Stimulated activated CD8-positive, alpha-beta memory T cell treated with anti-CD3 and anti-CD28 coated beads, Interleukin-12 subunit alpha, Interleukin-12 subunit beta, amount 100 ng/mL, for 24 hours (primary cell): ENCODE measurements at regions not wholly inside any gene's neighbourhood (a gene's known extent, or its start where the extent isn't known, plus 50 kb on each side); places are given as distances from the start of the nearest gene placed in this dataset.
"Not testable (repeated sequence)": the region's sequence is repeated elsewhere in the genome, so short reads cannot be mapped to it uniquely, and the experiment has no call there.

ENCODE experiments used
- DNase-seq: peaks from one replicate; pipeline ENCODE4 v3.0.0-alpha.2; 2020; ENCODE audit errors: extremely low read depth

DNA sequence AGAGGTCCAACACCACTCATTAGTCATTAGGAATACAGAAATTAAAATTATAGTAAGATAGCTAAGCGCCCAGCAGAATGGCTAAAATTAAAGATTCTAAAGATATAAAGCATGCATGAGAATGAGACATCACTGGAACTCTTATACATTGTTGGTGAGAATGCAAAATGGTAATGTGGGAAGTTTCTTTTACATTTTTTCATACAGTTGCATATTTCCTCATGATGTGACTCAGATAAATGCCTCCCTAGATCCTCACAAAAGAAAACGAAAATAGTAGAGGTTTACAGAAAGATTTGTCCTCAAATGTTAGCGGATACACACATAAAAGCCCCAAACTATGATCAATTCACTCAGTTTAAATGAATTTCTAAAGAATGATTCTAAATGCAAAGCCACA, 633.7 kb upstream of the GJE1 start:
- DNase-seq, result no peak

DNA sequence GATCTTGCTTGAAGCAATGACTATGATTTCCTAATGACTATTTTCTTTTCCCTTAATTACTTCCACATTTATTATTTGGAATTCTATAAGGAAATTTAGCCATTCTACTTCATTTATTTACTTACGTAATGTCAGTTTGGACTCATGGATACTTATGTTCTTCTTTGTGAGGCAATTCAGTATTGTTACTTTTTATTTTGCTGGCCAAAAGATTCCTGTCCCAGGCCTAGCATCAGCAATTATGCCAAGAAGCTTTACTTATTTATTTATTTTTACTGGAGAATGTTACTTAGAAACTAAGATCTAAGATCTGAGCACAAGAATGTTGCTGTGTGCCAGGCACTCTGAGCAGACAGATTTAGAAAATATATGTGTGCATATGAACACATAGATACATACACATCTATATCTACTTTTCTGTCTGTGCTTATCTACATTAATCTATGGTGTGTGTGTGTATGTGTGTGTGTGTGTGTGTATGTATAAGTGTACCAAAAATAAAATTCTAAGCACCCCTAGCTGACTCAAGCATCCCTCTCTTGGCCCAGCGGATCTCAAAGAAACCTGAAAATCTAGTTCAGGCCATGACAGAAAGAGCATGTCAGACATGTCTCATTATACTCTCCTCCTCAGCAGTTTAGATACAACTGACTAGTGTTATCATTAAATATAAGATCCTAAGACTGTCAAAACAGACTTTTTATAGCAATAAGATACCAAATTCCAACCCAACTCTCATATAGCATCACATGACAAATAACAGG, 640.0 kb upstream of the GJE1 start:
- DNase-seq, result no peak

DNA sequence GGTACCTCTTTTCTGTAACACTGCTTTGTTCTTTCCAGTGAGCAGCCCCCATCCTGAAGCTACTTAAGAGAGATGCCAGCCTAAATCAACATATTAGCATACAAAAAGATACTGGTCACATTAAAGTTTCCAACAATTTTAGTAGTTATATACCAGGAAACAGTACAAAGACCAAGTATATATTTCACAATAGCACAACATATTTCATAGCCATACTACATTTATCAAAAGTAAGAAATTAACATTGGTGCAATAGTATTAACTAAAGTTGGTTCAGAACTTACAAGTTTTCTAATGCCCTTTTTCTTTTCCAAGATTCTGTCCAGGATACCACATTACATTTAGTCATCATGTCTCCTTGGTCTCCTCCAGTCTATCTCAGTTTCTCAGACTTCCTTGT, 641.0 kb upstream of the GJE1 start:
- DNase-seq, result no peak

DNA sequence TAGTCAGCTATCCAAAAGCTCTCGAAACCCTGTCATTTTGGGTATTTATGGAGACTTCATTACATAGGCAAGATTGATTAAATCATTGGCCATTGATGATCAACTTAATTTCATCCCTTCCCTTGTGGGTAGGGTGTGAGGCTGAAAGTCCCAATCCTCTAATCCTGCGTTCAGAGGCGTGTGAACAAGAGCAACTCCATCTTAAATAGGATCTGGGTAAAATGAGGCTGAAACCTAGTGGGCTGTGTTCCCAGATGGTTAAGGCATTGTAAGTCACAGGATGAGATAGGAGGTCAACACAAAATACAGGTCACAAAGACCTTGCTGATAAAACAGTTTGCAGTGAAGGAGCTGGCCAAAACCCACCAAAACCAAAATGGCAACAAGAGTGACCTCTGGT, 641.7 kb upstream of the GJE1 start:
- DNase-seq, result no peak

DNA sequence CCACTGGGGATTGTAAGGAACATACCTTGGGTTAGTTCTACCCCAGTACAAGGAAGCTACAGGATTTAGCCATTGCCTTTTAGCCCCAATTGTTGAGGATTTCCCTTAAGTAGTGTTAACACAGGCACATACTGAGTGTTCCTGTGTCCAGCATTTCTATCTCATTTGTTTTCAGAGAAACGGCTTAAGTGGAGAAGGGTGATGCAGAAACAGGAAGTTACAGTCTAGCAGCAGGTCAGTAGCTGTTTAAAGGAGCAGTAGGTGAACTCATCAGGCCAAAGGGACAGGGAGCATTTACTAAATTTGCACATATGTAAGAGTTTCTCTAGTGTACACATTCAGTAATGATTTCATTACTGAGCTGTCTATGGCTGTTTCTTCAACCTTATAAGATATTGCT, 644.2 kb upstream of the GJE1 start:
- no peak for DNase-seq

DNA sequence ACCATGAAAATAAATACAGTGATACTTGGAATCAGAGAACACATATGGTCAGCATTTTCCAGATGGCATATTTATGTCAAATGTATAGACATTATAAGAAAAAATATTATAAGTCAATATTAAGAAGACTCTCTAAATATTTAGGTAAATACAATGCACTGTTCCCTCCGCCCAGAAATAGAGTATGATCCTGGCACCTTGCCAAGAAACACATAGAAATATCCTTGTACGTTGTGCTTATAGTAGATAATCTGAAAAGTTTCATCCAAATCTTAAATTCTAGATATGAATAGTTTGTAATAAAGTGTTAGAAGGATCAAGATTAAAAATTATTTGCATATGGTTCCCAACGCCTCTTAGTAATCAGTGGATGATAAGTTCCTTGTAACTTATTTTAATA, 645.8 kb upstream of the GJE1 start:
- DNase-seq, result no peak

DNA sequence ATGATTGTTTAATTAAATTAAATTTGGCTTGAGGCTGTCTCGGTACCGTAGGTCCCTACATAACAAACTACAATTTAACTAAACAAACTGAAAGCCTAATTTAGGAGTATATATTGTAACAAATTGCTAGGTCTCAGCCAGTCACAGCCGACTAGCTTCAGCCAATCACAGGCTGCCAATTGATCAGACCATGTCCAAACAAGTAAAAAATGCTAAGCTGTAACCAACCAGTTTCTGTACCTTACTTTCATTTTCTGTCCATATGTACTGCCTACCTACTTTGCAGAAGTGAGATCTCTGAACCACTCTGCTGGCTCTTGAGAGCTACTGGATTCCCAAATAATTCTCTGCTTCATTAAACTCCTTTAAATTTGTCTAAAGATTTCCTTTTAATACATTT, 648.0 kb upstream of the GJE1 start:
- DNase-seq, result no peak

DNA sequence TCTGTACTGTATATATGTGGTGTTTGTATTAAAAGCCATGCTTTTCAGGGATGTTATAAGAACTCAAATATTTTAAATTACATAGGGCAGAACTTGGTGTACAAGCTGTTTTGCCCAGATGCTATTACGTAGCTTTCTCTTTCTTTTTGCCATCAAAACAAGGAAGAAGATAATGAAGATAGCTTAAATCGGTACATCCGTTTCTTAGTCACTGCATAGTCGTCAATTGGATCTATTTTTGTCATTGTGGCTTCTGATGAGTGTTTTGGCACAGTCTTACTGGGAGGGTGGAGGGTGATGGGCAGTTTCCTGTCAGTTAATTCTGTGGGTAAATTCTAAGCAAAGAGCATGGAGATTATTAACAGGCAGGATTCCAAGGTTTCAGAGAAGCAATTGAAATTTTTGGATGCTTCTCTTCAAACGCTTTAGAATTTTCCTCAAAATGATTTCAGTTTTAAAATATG, 649.1 kb upstream of the GJE1 start:
- DNase-seq, result peak; percentile 14

DNA sequence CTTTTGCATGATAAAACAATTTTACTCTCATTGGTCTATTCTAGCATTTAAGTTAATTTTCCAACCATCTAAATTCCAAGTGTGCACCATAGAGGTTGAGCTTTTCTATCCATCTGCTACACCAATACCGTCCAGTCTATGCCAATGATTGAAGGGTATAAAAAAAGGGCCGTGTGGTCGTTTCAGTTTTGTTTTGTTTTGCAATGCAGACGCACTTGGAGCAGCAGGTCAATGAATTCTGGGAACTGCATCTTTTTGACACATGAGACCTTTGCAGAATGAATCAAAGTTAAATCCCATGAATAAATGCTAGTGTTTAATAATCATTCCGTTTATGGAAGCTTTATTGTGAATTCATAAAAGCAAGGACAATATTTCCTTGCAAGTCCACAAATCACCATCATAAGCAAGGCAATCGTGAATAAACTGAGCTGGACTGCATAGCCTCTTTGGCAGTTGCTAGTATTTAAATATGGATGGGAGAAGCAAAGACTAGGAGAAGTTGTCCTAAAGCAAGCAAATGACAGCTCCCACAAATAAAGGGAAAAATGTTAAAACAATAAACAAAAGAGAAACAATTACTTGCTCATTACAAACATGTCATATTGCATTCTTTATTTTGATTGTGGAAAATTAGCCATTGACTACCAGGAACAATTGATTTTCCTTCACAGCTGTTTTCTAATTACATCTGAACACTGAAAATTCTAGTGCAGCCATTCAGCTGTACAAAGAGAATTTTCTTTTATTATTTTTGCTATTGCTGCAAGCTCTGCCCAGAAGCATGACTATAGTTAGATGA, 649.7 kb upstream of the GJE1 start:
- DNase-seq, result no peak

DNA sequence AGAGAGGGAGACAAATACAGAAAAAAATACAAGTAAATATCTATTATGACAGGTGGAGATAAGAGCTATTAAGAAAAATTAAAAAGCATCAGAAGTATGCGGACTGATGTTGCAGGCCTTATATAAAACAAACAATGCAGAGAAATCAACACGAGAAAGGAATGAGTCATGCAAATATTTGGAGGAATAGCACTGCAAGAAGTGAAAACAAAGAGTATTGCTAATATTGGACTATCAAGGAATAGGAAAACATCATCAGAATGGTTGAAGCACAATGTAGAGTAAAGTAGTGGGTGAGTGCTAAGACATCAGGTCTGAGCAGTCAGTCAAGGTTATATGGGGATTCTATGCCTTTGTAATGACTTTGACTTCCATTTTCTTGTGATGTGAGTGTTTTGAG, 657.5 kb upstream of the GJE1 start:
- DNase-seq, result no peak

DNA sequence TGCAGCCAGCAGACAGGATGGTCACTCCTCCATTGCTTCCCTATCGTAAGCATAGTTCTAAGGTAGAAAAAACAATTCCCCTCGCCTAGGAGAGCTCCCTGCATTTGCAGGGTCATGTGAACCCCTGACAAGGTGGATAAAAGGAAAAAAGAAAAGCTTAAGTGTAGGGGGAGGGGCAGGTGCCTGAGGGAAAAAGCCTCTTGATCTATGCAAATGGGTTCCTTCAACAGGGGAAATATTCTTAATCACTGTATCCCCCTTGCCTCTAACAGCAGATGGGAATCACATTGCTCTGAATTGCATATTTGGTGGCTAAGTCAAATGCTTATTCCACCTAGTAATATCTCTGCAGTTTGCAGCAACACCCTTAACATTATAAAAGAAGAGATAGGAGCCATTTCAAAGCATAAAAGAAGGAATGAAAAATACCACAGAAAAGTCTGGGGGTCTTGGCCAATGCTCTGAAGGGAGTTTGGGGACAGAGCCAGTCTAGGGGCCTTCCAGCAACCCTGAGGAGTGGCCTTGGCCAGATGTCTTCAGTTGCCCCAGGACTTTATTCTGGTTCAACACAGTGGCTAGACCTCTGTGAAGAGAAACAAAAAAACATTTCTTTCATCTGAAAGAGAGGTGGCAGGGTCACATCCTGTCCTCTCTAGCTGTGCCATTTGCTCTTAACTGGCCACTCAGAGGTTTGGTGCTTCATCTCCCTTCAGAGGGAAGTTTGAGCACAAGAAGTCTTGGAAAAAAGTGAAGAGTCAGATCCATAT, 660.4 kb upstream of the GJE1 start:
- no peak for DNase-seq

DNA sequence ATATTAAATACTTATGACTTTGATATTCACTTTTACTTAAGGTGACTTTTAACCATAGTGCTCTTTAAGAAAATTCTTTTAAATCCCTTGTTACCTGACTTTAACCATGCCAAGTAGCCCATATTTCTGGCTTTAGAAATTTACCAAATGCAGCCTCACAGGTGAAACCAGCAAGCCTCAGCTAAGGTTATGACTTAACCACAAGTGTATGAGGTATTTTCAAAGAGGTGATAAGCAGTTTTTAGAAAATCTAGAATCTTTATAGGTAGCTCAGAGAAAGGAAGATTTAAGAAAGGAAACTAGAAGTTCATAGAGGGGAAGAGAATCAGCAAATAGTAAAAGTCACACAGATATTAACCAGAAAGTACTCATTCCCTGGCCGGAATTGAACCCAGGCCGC, 661.9 kb upstream of the GJE1 start:
- no peak for DNase-seq

DNA sequence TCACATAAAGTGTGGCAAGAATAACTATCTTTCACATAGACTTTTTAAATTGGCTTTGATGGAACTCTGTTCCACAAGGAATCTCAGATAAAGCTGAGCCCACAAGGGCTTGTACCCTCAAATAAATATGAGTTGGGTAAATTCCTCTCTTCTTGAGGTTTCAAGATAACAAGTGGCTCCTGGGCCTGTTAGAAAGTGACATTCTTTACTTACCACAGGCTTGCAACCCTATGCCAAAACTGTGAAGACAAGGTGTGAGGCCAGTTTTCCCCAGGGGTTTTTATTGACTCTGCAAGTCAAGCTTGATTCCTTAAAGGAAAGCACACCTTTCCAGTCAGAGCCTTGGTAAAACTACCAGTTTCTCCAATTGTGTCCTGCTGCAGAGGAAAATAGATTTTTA, 664.8 kb upstream of the GJE1 start:
- no peak for DNase-seq

DNA sequence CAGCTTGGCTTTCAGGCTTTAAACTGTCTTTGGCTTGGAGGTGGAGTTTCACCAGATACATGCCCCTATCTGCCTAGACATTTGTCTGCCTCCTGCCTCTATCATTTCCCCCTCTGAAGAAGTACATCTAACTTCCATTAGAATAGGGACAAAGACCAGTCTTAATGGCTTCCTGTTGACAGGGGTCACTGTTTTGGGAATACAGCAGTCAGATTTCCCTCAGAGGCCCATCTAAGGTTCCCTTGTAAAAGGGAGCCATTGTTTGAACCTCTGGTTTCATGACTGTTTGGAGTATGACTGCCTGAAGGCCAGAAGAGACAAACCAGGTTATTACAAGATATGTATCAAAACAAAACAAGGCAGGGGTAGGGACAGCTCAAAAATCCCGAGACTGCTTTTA, 665.7 kb upstream of the GJE1 start:
- no peak for DNase-seq

DNA sequence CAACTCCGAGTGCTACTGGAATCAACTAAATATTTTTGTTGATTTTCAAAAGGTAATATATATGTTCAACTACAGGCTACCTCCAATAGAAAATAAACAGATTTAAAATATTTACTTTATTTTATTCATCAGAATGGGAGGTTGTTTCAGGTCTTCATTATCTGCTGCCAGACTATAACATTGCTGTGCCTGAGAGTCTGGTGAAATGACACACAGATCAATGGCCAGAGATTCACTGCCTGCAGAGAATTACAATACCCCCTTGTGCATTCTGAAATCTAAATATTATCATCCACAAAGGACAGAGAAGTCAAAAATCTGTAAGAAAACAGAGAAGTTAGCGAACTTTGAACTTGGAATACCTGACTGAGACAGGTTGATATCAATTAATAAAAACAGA, 667.8 kb upstream of the GJE1 start:
- DNase-seq, result no peak

DNA sequence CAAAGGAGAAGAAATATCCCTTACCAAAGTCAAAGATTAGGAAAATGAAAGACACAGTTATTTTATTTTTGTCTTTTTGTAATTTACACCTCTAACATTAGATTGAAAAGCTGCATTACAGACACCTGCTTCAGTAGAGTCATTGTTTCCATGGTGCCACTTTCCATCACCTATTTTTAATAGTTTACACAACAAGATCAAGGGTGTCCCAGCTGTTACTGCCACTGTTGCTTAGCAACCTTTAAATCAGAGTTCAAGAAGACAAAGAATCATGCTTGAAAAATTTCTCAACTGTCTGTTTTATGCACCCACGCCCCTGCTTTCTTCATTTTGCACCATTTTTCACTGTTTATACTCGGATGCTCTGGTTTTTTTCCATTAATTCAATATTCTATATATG, 668.2 kb upstream of the GJE1 start:
- DNase-seq, result no peak

DNA sequence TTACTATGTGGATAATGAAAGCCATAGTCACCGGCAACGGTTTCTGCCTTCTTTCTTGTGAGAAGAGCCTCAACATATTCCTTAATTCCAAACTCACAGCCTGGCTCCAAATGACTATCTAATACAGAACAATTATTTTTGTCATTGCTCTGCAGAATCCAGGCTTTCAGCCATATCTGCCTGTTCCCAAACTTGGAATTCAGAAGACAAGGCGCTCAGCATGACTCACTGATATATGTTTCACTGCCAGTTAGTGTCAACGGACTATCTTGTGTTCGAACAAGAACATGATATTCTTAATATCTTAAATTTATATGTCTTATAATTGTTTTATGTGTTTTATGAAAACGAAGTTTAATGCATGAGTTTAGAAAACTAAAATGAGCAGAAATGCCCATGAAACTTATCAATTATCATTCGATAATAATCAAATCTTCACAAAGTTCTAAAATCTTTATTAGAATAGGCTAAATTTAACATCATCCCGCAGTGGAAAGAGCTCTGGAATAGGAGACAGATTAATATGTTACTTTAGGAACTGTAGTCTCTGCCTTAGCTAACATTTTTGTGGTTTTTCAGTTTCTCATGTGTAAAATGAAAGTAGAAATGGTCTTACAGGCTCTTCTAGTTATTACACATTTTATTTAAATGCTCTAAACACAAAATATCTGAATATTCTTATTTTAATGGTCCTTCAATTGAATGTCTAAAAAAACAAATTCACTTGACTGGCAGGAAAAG, 669.3 kb upstream of the GJE1 start:
- DNase-seq, result no peak

DNA sequence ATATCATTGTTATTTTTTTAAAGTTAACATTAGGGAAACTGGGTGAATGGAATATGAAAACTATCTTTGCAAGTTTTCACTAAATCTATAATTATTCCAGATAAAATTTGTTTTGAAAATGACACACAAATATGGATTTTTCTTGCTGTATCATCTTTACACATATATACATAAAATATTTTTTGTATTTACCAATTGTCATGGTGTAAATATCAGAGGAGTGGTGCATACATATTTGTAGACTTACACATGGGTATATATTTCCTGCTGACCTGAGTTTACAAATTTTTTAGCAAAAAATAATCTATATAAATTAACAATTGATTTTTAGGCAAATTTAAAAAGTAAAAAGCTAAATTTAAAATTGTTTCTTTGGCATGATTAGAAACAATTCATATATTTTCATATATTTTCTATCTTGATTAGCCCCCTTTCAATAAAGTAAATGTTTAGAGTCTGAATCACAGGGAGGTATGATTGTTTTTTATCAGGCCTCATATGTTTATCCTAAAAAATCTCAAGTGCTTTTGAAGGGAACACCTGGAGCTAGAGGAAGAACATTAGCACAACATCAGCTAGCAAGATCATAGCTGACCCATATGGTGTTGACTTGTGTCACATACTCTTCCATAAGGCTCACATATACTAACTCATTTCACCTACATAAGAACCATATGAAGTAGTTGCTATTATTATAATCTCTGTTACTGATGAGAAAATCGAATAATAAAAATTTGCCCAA, 671.8 kb upstream of the GJE1 start:
- no peak for DNase-seq

DNA sequence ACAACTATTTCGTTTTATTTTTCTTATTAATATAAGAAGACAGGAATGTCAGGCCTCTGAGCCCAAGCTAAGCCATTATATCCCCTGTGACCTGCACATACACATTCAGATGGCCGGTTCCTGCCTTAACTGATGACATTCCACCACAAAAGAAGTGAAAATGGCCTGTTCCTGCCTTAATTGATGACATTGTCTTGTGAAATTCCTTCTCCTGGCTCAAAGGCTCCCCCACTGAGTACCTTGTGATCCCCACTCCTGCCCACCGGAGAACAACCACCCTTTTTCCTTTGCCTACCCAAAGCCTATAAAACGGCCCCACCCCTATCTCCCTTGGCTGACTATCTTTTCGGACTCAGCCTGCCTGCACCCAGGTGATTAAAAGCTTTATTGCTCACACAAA, 672.5 kb upstream of the GJE1 start:
- not testable (repeated sequence) for DNase-seq

DNA sequence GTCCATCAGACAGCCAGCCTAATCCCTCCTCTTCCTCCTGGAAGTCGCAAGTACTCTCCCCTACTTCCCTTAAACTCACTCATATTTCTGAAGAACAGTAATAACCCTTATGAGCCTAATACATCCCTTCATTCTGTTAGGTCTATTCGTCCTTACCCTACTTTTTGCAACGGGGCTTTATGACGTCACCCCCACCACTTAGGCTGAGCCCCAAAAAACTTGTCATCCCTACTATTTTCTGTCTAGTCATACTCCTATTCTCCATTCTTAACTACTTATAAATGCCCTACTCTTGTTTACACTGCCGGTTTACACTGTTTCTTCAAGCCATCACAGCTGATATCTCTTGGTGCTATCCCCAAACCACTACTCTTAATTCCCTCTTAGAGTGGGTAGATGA, 674.7 kb upstream of the GJE1 start:
- not testable (repeated sequence) for DNase-seq

DNA sequence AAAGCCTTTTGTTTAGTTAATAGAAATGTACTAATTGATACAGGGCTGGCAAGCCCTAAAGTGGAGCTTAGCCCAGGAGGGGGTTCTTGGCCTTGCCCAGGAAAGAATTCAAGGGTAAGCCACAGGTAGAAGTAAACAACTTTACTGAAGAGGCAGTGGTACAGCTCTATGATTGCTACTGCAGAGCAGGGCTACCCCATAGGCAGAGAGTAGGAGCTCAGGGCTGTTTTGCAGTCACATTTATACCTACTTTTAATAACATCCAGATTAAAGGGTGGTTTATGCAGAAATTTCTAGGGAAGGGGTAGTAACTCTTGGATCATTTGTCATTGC, 680.4 kb upstream of the GJE1 start:
- DNase-seq, result no peak
